ENCODE measurements at regions not wholly inside any gene's neighbourhood (a gene's known extent, or its start where the extent isn't known, plus 50 kb on each side); places are given as distances from the start of the nearest gene placed in this dataset.

DNA sequence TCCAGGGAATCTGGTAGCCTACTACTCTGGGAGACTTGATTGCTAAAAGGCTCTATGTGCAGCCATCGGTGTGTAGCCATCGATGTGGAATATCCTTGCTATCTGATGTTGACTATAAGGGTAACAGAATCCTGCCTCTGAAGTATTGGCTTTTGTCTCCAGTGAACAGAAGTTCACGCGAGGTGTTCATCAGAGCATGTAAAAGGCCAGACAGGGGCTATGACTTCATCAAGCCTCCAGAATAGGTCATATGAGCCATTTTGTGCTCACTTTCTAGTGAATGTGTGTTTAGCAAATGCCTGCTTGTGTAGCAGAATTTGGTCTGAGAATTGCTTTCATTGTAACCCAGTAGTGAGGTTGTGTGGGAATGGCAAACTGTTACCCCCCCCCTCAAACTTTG is 66.8 kb upstream of the RAD23B start:
- no peaks in the 10 kb centered on the region for H3K27me3 Mint-ChIP-seq (ENCODE audit: insufficient read depth, unreplicated experiment)
- H3K4me3 Mint-ChIP-seq (ENCODE audit: unreplicated experiment) = no peak overlapping the region
- BruUV-seq (replicated peaks) = no TSS peak
- POLR2A ChIA-PET = no interaction called here
- DNase-seq (ENCODE audit: unreplicated experiment) = no peak
- no peaks in the 10 kb centered on the region for H3K36me3 Mint-ChIP-seq (ENCODE audit: insufficient read depth, unreplicated experiment)
- no peak for TF ChIP-seq CTCF (IDR thresholded peaks at IDR 0.05; ENCODE audit: unreplicated experiment)
- CTCF ChIA-PET = no interaction called here
- H3K4me1 Mint-ChIP-seq (ENCODE audit: insufficient read depth, unreplicated experiment) = peaks cover 19% of the 10 kb centered on the region
- H3K27ac Mint-ChIP-seq (ENCODE audit: low read depth, unreplicated experiment) = no peak overlapping the region
- intact Hi-C loops (cut with micrococcal nuclease) = no loop called here
- no peaks in the 10 kb centered on the region for H3K9me3 Mint-ChIP-seq (ENCODE audit: unreplicated experiment)

- CTCF ChIA-PET = interaction anchor here (0.5 to 1.3 kb wide), 3 partner anchors 9 to 21 kb away, joined by 3 to 4 read pairs (median 4); no protein-coding TSS in a partner anchor
- no peak overlapping the region for H3K27ac Mint-ChIP-seq (ENCODE audit: low read depth, unreplicated experiment)
- intact Hi-C loops (cut with micrococcal nuclease) = no loop called here
- H3K27me3 Mint-ChIP-seq (ENCODE audit: insufficient read depth, unreplicated experiment) = no peaks in the 10 kb centered on the region
- TF ChIP-seq CTCF (IDR thresholded peaks at IDR 0.05; ENCODE audit: unreplicated experiment) = no peak
- no TSS peak for BruUV-seq (replicated peaks)
- H3K4me3 Mint-ChIP-seq (ENCODE audit: unreplicated experiment) = no peak overlapping the region
- H3K4me1 Mint-ChIP-seq (ENCODE audit: insufficient read depth, unreplicated experiment) = peaks cover 6% of the 10 kb centered on the region
- DNase-seq (ENCODE audit: unreplicated experiment) = no peak
- H3K9me3 Mint-ChIP-seq (ENCODE audit: unreplicated experiment) = no peaks in the 10 kb centered on the region
- no peaks in the 10 kb centered on the region for H3K36me3 Mint-ChIP-seq (ENCODE audit: insufficient read depth, unreplicated experiment)
- POLR2A ChIA-PET = interaction anchor here (0.9 kb wide), 1 partner anchor 9 kb away, joined by 5 read pairs; no protein-coding TSS in a partner anchor
Measured at GRCh38 chr9:107218829-107219485, 64.1 kb upstream of the RAD23B start.

DNA sequence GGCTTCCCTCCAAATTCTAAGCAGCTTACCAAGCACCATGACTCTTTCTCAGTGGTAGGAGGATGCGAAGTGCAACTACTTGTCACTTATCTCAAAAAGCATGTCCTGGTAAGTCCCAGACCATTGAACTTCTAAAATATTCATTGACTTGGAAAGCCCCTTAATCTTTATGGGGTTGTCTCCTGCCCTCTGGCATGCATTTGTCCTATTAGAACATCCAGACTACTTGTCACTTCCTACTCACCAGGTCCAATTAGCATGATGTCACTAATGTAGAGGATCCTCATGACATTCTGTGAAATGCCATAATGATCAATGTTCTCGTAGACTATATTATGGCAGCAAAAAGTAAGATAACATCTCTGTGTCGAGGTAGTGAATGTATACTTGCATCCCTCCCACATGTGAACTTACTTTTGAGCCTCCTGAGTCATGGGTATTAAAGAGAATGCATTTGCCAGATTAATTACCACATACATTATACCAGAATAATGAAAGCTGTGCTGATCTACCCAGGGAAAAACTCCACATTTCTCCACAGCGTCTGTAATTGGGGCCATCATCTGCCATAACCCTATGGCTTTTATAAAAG is 63.5 kb upstream of the RAD23B start:
- no TSS peak for BruUV-seq (replicated peaks)
- ChIA-PET POLR2A (interaction anchor here (0.9 kb wide), 1 partner anchor 8 kb away, joined by 5 read pairs; no protein-coding TSS in a partner anchor), CTCF (interaction anchor here (0.7 kb wide), 1 partner anchor 20 kb away, joined by 4 read pairs; no protein-coding TSS in a partner anchor)
- intact Hi-C loops (cut with micrococcal nuclease) = no loop called here
- H3K36me3 Mint-ChIP-seq (ENCODE audit: insufficient read depth, unreplicated experiment) = no peaks in the 10 kb centered on the region
- no peaks in the 10 kb centered on the region for H3K27me3 Mint-ChIP-seq (ENCODE audit: insufficient read depth, unreplicated experiment)
- no peaks in the 10 kb centered on the region for H3K9me3 Mint-ChIP-seq (ENCODE audit: unreplicated experiment)
- H3K4me3 Mint-ChIP-seq (ENCODE audit: unreplicated experiment) = no peak overlapping the region
- H3K4me1 Mint-ChIP-seq (ENCODE audit: insufficient read depth, unreplicated experiment) = peaks cover 4% of the 10 kb centered on the region
- no peak for TF ChIP-seq CTCF (IDR thresholded peaks at IDR 0.05; ENCODE audit: unreplicated experiment)
- no peak for DNase-seq (ENCODE audit: unreplicated experiment)
- H3K27ac Mint-ChIP-seq (ENCODE audit: low read depth, unreplicated experiment) = no peak overlapping the region

DNA sequence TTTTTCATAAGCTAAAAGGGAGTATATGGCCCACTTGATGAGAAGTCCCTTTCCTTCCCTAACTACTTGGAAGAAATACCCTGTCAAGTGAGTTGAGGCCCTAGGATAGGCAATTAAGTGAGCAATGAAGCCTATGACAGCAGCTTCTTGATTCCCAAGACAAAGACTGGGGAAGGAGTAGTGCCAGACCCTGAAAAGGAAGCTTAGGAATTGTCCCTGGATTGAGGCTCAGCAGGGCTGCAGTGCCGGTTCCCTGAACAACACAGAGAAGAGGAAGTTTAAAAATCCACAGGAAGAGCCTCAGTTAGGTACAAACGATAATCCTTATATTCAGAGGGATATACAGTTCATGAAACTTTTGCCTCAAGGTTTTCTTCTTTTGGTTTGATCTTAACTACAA is 61.8 kb upstream of the RAD23B start:
- H3K4me3 Mint-ChIP-seq (ENCODE audit: unreplicated experiment) = no peak overlapping the region
- intact Hi-C loops (cut with micrococcal nuclease) = no loop called here
- H3K9me3 Mint-ChIP-seq (ENCODE audit: unreplicated experiment) = no peaks in the 10 kb centered on the region
- POLR2A ChIA-PET = no interaction called here
- BruUV-seq (replicated peaks) = no TSS peak
- DNase-seq (ENCODE audit: unreplicated experiment) = no peak
- H3K27ac Mint-ChIP-seq (ENCODE audit: low read depth, unreplicated experiment) = no peak overlapping the region
- H3K36me3 Mint-ChIP-seq (ENCODE audit: insufficient read depth, unreplicated experiment) = no peaks in the 10 kb centered on the region
- no peaks in the 10 kb centered on the region for H3K4me1 Mint-ChIP-seq (ENCODE audit: insufficient read depth, unreplicated experiment)
- no peaks in the 10 kb centered on the region for H3K27me3 Mint-ChIP-seq (ENCODE audit: insufficient read depth, unreplicated experiment)
- CTCF ChIA-PET = no interaction called here
- TF ChIP-seq CTCF (IDR thresholded peaks at IDR 0.05; ENCODE audit: unreplicated experiment) = no peak
